HG02642 (cell line): ENCODE measurements at regions not wholly inside any gene's neighbourhood (a gene's known extent, or its start where the extent isn't known, plus 50 kb on each side); places are given as distances from the start of the nearest gene placed in this dataset.

Experiments used
- ATAC-seq: cut with Tn5 transposase; IDR thresholded peaks from one replicate; pipeline ENCODE4 v1.9.1; 2021; ENCODE audit warnings: mild to moderate bottlenecking; ENCODE audit not compliant: unreplicated experiment, poor library complexity

GRCh38 chr6:87912102-87912501 is 135.5 kb upstream of the SPACA1 start:
- no peak for ATAC-seq

GRCh38 chr6:87909849-87910248 is 137.8 kb upstream of the SPACA1 start:
- ATAC-seq = no peak

GRCh38 chr6:87908978-87909811 is 138.4 kb upstream of the SPACA1 start:
- no peak for ATAC-seq

- ATAC-seq = peak; percentile 43
These were observed 140.1 kb upstream of the SPACA1 start for GRCh38 chr6:87907521-87907920.

GRCh38 chr6:87905101-87905641 is 142.5 kb upstream of the SPACA1 start:
- ATAC-seq = peak; percentile 85

- no peak for ATAC-seq
These were observed 143.6 kb upstream of the SPACA1 start for GRCh38 chr6:87904011-87904410.

GRCh38 chr6:87903323-87903722 is 144.3 kb upstream of the SPACA1 start:
- no peak for ATAC-seq

- ATAC-seq = no peak
These were observed 145.3 kb upstream of the SPACA1 start for GRCh38 chr6:87902383-87902782.

- ATAC-seq = no peak
These were observed 146.0 kb upstream of the SPACA1 start for GRCh38 chr6:87901613-87902012.

- no peak for ATAC-seq
These were observed 147.4 kb upstream of the SPACA1 start for GRCh38 chr6:87900160-87900698.

- ATAC-seq = no peak
These were observed 148.0 kb upstream of the SPACA1 start for GRCh38 chr6:87899499-87900147.

GRCh38 chr6:87897663-87898062 is 150.0 kb upstream of the SPACA1 start:
- no peak for ATAC-seq

- no peak for ATAC-seq
These were observed 150.6 kb upstream of the SPACA1 start for GRCh38 chr6:87897013-87897412.

GRCh38 chr6:87887266-87887665 is 160.4 kb upstream of the SPACA1 start:
- no peak for ATAC-seq

- ATAC-seq = no peak
These were observed 163.4 kb upstream of the SPACA1 start for GRCh38 chr6:87884203-87884602.

- ATAC-seq = no peak
These were observed 166.2 kb upstream of the SPACA1 start for GRCh38 chr6:87881342-87881895.

GRCh38 chr6:87879132-87879861 is 168.3 kb upstream of the SPACA1 start:
- peak; percentile 90 for ATAC-seq

GRCh38 chr6:87875781-87876180 is 171.9 kb upstream of the SPACA1 start:
- no peak for ATAC-seq

GRCh38 chr6:87873556-87873955 is 171.5 kb upstream of the AKIRIN2 start:
- ATAC-seq = no peak

GRCh38 chr6:87870556-87870955 is 168.5 kb upstream of the AKIRIN2 start:
- no peak for ATAC-seq
